Skeletal muscle tissue (tissue), 3 donors: ENCODE measurements at regions not wholly inside any gene's neighbourhood (a gene's known extent, or its start where the extent isn't known, plus 50 kb on each side); places are given as distances from the start of the nearest gene placed in this dataset.
"Not testable (repeated sequence)": the region's sequence is repeated elsewhere in the genome, so short reads cannot be mapped to it uniquely, and the experiment has no call there.

ENCODE experiments used
- H3K27ac ChIP-seq: one replicate; pipeline ENCODE4 v1.7.0; 2013; ENCODE audit warnings: mild to moderate bottlenecking, low read depth, low read length, inconsistent platforms
- H3K27me3 ChIP-seq, 3 donors: one replicate each; pipeline ENCODE4 v1.7.0; 2013; ENCODE audit warnings: low read length in 3 of 3; ENCODE audit not compliant: control insufficient read depth in 3 of 3, insufficient read depth in 3 of 3
- H3K36me3 ChIP-seq, 3 donors: one replicate each; pipeline ENCODE4 v1.7.0; 2013; ENCODE audit warnings: low read length in 3 of 3; ENCODE audit not compliant: control insufficient read depth in 3 of 3, insufficient read depth in 3 of 3
- H3K4me1 ChIP-seq, 3 donors: one replicate each; pipeline ENCODE4 v1.7.0; 2013; ENCODE audit warnings: low read length in 3 of 3, mild to moderate bottlenecking in 3 of 3; ENCODE audit not compliant: control insufficient read depth in 3 of 3, insufficient read depth in 3 of 3
- H3K4me3 ChIP-seq, 3 donors: one replicate each; pipeline ENCODE4 v1.7.0; 2013; ENCODE audit warnings: low read length in 3 of 3
- H3K9ac ChIP-seq, 3 donors: one replicate each; pipeline ENCODE4 v1.7.0; 2013; ENCODE audit warnings: low read length in 3 of 3, mild to moderate bottlenecking in 3 of 3, moderate library complexity in 2 of 3, low read depth in 1 of 3
- H3K9me3 ChIP-seq, 3 donors: one replicate each; pipeline ENCODE4 v1.7.0; 2013; ENCODE audit warnings: low read length in 3 of 3; ENCODE audit not compliant: control insufficient read depth in 3 of 3
- donor health status: Osteomylitis.

DNA sequence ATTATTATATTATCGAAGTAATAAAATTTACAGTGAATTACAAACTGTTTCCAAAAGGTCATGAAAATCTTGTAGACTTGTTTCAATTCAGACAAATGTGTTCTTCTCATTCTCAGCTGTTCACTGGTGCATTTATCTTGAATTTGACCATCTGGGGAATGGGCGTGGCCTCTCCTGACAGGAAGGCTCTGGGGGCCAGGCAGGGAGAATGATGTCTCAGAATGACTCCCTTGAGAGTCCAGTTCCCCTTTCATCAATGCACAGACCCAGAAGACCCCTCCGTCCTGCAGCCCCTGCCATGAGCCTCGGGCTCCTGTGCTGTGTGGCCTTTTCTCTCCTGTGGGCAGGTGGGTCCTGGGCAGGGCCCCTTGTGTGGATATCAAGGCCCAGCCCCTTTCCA is 229.7 kb upstream of the PRSS58 start:
- H3K36me3 ChIP-seq, H3K9me3 ChIP-seq, H3K27ac ChIP-seq, H3K27me3 ChIP-seq, H3K9ac ChIP-seq, H3K4me3 ChIP-seq, H3K4me1 ChIP-seq: not testable (repeated sequence)

- Histone ChIP-seq H3K9ac (no peak overlapping the region), H3K27ac (no peak overlapping the region), H3K4me1 (peaks cover 0 to 7% (median 7%) of the 10 kb centered on the region in 3 donors), H3K4me3 (no peak overlapping the region), H3K36me3 (no peaks in the 10 kb centered on the region), H3K9me3 (no peaks in the 10 kb centered on the region), H3K27me3 (peaks cover 0 to 5% (median 0%) of the 10 kb centered on the region in 3 donors)
Observed at GRCh38 chr7:142487124-142487523, 229.3 kb upstream of the PRSS58 start.

GRCh38 chr7:142485617-142486226 is 227.9 kb upstream of the PRSS58 start:
- Histone ChIP-seq H3K27ac (no peak overlapping the region), H3K9me3 (no peaks in the 10 kb centered on the region), H3K36me3 (no peaks in the 10 kb centered on the region), H3K9ac (no peak overlapping the region), H3K4me3 (no peak overlapping the region), H3K27me3 (peaks cover 0 to 5% (median 0%) of the 10 kb centered on the region in 3 donors), H3K4me1 (peaks cover 5 to 7% (median 7%) of the 10 kb centered on the region in 3 donors)

- no peaks in the 10 kb centered on the region for H3K27me3 ChIP-seq
- no peak overlapping the region for H3K4me3 ChIP-seq
- H3K9ac ChIP-seq = no peak overlapping the region
- H3K9me3 ChIP-seq = no peaks in the 10 kb centered on the region
- H3K36me3 ChIP-seq = no peaks in the 10 kb centered on the region
- H3K4me1 ChIP-seq = peaks cover 5 to 7% (median 7%) of the 10 kb centered on the region in 3 donors
- H3K27ac ChIP-seq = no peak overlapping the region
Observed at GRCh38 chr7:142483659-142484317, 225.9 kb upstream of the PRSS58 start.

- Histone ChIP-seq H3K36me3 (no peaks in the 10 kb centered on the region), H3K9ac (no peak overlapping the region), H3K4me3 (no peak overlapping the region), H3K4me1 (peaks cover 0 to 5% (median 3%) of the 10 kb centered on the region in 3 donors), H3K27ac (no peak overlapping the region), H3K9me3 (no peaks in the 10 kb centered on the region), H3K27me3 (no peaks in the 10 kb centered on the region)
Observed at GRCh38 chr7:142482891-142483658, 225.2 kb upstream of the PRSS58 start.

DNA sequence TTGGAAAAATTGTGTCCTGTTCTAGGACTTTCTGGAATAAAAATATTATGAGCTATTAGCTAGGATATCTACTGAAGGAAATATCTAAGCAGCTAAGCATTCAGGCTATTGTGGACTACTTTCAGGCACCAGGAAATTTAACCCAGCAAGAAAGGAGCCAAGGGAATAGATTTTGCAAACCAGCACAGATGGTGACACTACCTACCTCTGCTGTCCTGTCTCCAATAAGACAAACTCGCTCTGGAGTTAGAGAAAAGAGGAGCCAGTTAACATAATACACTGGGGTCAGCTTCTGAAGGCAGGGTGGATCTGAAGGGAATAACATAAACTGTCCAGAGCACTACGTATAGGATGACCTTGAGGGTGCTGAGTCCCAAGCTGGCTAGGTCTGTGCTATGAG is 223.7 kb upstream of the PRSS58 start:
- no peak overlapping the region for H3K27ac ChIP-seq
- no peaks in the 10 kb centered on the region for H3K9me3 ChIP-seq
- H3K36me3 ChIP-seq = no peaks in the 10 kb centered on the region
- H3K9ac ChIP-seq = no peak overlapping the region
- peaks cover 0 to 5% (median 0%) of the 10 kb centered on the region in 3 donors for H3K4me1 ChIP-seq
- H3K4me3 ChIP-seq = no peak overlapping the region
- no peaks in the 10 kb centered on the region for H3K27me3 ChIP-seq

- peaks cover 0 to 2% (median 0%) of the 10 kb centered on the region in 3 donors for H3K27me3 ChIP-seq
- H3K9me3 ChIP-seq = no peaks in the 10 kb centered on the region
- H3K4me3 ChIP-seq = no peak overlapping the region
- H3K9ac ChIP-seq = no peak overlapping the region
- H3K36me3 ChIP-seq = no peaks in the 10 kb centered on the region
- no peak overlapping the region for H3K27ac ChIP-seq
- peaks cover 0 to 5% (median 0%) of the 10 kb centered on the region in 3 donors for H3K4me1 ChIP-seq
Observed at GRCh38 chr7:142478479-142479220, 220.8 kb upstream of the PRSS58 start.

DNA sequence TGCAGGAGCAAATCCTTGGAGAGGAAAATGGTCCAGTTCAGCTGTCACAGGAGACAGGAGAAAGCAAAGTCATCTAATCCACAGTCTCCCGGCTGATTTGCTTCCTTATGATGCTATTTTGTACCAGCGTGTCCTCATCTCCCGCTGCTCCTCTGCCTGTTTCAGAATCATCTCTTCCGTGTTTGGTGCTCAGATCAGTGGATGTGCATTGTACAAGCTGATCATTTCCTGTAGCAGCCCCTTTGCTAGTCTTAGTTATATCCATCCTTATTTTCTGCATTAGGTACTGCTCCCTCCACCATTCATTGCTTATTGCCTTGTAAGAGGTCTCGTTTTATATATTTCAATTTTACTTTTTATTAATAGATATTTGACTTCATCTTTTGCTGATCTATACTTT is 219.9 kb upstream of the PRSS58 start:
- not testable (repeated sequence) for H3K27me3 ChIP-seq, H3K4me1 ChIP-seq, H3K9me3 ChIP-seq, H3K27ac ChIP-seq, H3K36me3 ChIP-seq, H3K4me3 ChIP-seq, H3K9ac ChIP-seq

- Histone ChIP-seq H3K27ac (no peak overlapping the region), H3K4me1 (peaks cover 0 to 5% (median 0%) of the 10 kb centered on the region in 3 donors), H3K36me3 (no peaks in the 10 kb centered on the region), H3K9ac (no peak overlapping the region), H3K4me3 (no peak overlapping the region), H3K9me3 (no peaks in the 10 kb centered on the region), H3K27me3 (peaks cover 0 to 2% (median 0%) of the 10 kb centered on the region in 3 donors)
Observed at GRCh38 chr7:142477079-142477651, 219.3 kb upstream of the PRSS58 start.
